GM12873 (cell line): ENCODE measurements at regions not wholly inside any gene's neighbourhood (a gene's known extent, or its start where the extent isn't known, plus 50 kb on each side); places are given as distances from the start of the nearest gene placed in this dataset.

Experiments used
- TF ChIP-seq, protein P1 (sequence below): IDR thresholded peaks from 2 replicates; pipeline ENCODE4 v1.5.1; 2012; ENCODE audit warnings: low read depth, mild to moderate bottlenecking, moderate library complexity, low read length, control low read depth; ENCODE audit not compliant: insufficient read depth; ENCODE audit errors: missing control alignments

DNA sequence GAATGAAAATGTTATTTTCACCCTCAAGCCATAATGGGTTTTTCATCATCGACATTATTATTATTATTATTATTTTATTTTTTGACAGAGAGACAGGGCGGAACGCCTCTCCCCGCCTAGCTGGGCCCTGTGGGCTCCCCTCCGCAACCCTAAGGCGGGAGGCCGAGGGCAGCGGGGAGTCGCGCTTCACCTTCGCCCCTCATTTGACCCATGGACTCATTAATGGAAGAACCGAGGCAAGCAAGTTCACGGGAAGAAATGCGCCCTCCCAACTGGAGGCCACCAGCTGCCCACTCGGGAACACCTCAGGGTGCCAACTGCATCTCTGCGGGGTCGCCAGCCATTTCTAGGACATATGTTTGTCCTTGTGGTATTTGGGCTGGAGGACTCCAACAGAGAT, 115.3 kb upstream of the KIRREL3 start:
- TF ChIP-seq, protein P1, sequence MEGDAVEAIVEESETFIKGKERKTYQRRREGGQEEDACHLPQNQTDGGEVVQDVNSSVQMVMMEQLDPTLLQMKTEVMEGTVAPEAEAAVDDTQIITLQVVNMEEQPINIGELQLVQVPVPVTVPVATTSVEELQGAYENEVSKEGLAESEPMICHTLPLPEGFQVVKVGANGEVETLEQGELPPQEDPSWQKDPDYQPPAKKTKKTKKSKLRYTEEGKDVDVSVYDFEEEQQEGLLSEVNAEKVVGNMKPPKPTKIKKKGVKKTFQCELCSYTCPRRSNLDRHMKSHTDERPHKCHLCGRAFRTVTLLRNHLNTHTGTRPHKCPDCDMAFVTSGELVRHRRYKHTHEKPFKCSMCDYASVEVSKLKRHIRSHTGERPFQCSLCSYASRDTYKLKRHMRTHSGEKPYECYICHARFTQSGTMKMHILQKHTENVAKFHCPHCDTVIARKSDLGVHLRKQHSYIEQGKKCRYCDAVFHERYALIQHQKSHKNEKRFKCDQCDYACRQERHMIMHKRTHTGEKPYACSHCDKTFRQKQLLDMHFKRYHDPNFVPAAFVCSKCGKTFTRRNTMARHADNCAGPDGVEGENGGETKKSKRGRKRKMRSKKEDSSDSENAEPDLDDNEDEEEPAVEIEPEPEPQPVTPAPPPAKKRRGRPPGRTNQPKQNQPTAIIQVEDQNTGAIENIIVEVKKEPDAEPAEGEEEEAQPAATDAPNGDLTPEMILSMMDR, result no peak

GRCh38 chr11:127114035-127114434, 113.5 kb upstream of the KIRREL3 start:
- TF ChIP-seq, protein P1, result no peak

GRCh38 chr11:127110542-127110941, 110.0 kb upstream of the KIRREL3 start:
- TF ChIP-seq, protein P1, result no peak

DNA sequence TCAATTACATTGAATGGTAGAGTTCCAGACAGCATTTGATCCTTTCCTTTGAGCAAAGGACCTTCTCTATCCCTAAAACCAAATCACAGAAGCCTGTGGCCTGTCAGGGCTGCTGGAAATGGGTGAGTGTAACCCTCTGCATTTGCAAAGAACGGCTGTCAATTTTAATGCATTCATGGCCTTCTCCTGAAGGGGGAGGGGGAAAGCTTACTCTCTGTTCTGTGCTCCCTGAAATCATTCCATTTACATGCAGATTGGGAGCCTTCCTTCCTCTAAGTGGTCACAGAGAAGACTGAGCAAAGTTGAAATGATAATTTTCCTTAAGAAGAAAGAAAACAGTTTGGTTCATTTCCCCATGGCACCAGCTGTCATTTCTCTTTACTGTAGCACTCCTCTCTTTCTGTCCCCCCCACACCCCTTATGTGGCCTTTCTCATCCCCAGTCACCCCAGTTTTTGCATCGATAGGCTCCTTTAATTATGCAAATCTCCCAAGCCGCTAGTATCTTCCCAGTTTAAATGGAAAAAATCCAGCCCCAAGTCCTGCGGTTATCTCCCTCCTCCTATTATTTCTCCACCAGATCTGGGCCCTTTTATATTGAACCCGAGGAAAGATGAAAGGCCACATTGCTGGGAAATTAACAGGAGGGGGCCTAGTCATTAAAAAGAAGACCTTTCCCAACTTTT, 109.4 kb upstream of the KIRREL3 start:
- TF ChIP-seq, protein P1, result no peak

GRCh38 chr11:127108838-127109237, 108.3 kb upstream of the KIRREL3 start:
- TF ChIP-seq, protein P1, result no peak

DNA sequence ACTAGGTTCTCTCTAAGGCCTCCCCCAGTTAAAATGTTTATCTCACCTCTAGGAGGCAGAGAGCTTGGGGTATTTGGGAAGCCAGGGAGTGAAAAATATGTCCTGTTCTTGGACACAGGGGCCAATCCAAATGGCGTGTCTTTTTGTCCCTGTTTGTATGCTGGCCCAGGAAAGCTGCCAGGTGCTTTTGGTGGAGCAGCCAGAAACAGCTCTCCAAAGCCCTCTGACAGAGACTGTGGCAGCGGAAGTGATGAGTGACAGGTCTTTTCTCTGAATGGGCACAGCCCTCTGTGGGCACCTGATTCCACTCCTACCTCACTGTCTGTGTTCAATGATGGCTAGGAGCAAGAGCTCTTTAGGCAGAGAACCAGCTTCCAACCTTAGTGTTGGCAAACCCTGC, 106.4 kb upstream of the KIRREL3 start:
- TF ChIP-seq, protein P1, result no peak

DNA sequence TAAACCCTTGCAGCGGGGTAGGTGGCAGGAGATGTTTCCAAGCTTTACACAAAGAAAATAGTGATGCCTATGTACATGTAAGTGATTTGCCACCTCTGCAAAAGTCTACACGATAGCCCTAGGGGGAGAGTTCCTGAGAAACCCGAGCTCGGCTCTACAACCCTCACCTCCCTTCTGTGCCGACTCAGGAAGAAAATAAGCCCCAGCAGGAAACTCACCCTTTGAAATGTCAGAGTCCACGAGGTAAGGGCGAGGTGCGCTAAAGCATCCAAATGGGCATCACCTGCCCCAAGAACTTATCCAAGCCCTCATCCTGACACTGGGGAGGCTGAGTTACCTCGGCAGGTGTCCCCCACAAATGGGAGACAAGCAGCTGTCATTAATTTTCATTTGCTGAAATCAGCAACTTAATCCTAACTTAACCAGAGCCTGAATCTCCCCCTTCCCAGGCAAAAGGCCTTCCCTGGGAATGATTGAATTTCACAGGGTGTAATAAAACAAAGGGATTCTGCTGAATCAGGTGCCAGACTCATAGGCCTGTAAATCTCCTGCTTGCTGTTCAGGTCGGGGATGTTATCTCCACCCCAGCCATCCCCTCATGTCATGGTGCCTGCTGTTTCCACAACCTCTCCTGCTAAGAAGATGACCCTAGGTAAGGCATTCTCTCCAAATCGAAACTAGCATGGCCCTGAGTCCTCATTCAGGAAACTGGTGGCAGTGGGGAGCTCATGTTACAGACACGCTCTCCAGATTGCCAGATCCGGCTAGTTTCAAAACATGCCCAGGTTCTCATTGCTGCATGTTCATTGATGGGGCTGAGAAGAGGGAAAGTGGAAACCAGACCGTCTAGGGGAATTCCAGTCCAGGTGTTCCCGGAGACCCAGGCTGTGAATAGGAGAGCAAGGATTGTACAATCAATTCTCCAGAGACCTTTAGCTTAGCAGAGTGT, 105.3 kb upstream of the KIRREL3 start:
- TF ChIP-seq, protein P1, result no peak
